ENCODE measurements at regions not wholly inside any gene's neighbourhood (a gene's known extent, or its start where the extent isn't known, plus 50 kb on each side); places are given as distances from the start of the nearest gene placed in this dataset.

DNA sequence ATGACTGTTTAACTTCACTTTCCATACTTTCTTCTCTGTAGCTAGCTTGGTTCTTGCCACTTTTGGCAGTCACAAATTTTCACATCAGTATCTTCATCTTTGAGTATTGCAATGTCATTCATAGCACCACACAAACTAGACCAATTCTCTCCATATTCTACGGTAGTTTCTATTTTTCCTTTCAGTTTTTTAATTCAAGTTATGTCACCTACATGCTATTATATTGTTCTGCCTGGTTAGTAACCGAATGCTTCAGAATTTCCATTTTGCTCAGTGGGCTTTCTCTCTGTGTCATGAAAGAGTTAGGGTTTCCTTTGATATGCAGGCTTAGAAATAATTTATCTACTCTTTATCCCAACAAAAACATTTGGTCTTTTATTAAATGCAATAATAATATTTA is 896.5 kb downstream of the GATA3 start (continued):
- TF ChIP-seq RELA (IDR thresholded peaks at IDR 0.05; ENCODE audit: borderline replicate concordance, partially characterized antibody) (no peak), RUNX3 (IDR thresholded peaks at IDR 0.05; ENCODE audit: low read length) (no peak), FOXM1 (IDR thresholded peaks at IDR 0.05; ENCODE audit: low read depth, low read length) (no peak), NR2F1 (conservative IDR thresholded peaks at IDR 0.05) (no peak), GABPA (IDR thresholded peaks at IDR 0.05; ENCODE audit: low read depth) (no peak), RB1 (IDR thresholded peaks at IDR 0.05; ENCODE audit: borderline replicate concordance) (no peak), SREBF2 (IDR thresholded peaks at IDR 0.05; ENCODE audit: low read length) (no peak), GATAD2B (conservative IDR thresholded peaks at IDR 0.05; ENCODE audit: low read depth) (no peak)
- TF ChIP-seq, protein P1, sequence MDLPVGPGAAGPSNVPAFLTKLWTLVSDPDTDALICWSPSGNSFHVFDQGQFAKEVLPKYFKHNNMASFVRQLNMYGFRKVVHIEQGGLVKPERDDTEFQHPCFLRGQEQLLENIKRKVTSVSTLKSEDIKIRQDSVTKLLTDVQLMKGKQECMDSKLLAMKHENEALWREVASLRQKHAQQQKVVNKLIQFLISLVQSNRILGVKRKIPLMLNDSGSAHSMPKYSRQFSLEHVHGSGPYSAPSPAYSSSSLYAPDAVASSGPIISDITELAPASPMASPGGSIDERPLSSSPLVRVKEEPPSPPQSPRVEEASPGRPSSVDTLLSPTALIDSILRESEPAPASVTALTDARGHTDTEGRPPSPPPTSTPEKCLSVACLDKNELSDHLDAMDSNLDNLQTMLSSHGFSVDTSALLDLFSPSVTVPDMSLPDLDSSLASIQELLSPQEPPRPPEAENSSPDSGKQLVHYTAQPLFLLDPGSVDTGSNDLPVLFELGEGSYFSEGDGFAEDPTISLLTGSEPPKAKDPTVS (IDR thresholded peaks at IDR 0.05; ENCODE audit: low read depth, low read length), result no peak

DNA sequence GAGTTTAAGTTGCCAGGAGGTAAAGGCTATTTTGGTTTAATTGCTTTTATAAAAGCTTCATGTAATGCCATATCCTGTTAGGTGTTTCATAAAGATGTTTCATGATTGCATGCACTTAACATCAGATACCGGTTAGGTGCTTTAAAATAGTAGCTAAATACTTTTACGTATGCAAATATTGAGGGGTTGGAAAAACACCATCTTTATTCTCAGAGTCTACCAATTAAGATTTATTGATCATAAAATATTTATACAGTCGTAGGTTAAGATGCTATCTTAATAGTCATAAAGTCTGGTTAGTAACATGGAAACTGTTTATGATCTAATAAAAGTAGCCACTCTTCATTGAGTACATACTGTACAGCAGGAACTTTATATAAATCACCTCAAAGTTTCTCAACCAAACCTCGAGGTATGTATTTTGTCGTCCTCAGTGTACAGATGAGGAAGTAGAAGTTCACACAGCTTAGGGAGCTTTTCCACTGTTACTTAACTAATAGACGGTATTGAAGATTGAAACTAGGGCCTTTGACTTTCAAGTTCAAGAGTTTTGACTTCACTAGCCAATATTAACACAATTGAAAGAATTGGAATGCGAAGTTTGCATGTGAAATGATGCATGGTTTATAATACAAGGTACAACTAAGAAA is 897.1 kb downstream of the GATA3 start:
- in situ Hi-C loops (cut with MboI) (no loop called here), intact Hi-C loops (cut with micrococcal nuclease; ENCODE audit: unreplicated experiment) (no loop called here)
- H3K27ac ChIP-seq (ENCODE audit: control insufficient read depth, insufficient read depth), result no peak overlapping the region
- DNase-seq (ENCODE audit: low read depth, low spot score), result no peak
- no peaks in the 10 kb centered on the region for H3K4me1 ChIP-seq (ENCODE audit: control insufficient read depth, insufficient read depth, low read length)
- ChIA-PET CTCF (no interaction called here), SMC1A (ENCODE audit: uncharacterized antibody, unreplicated experiment) (no interaction called here), POLR2A (no interaction called here), RAD21 (ENCODE audit: unreplicated experiment) (no interaction called here)
- H3K9me3 ChIP-seq (replicated peaks; ENCODE audit: control insufficient read depth, insufficient read depth, low read length), result no peaks in the 10 kb centered on the region
- no TSS peak for BruUV-seq (replicated peaks)
- no peak for ATAC-seq
- no peak overlapping the region for H3K9ac ChIP-seq (ENCODE audit: control insufficient read depth, insufficient read depth, low read length)
- no peaks in the 10 kb centered on the region for H3K27me3 ChIP-seq (replicated peaks in 1 of 2; ENCODE audit: control insufficient read depth in 2 of 2, insufficient read depth in 2 of 2, low read length in 1 of 2)
- H3K79me2 ChIP-seq (ENCODE audit: control insufficient read depth, insufficient read depth, low read length), result no peaks in the 10 kb centered on the region
- H3K36me3 ChIP-seq (ENCODE audit: control insufficient read depth in 2 of 2, insufficient read depth in 2 of 2, low read length in 1 of 2), result no peaks in the 10 kb centered on the region
- H4K20me1 ChIP-seq (ENCODE audit: control insufficient read depth, insufficient read depth), result no peaks in the 10 kb centered on the region
- FAIRE-seq, result no peak
- no peak overlapping the region for H2AFZ ChIP-seq (ENCODE audit: control insufficient read depth, low read depth, low read length)
- 15% methylated on average over 7 of the region's 7 CpGs for WGBS (ENCODE audit: insufficient coverage, insufficient replicate concordance, low lambda C conversion rate, missing lambda C conversion rate)
- no peak overlapping the region for H3K4me3 ChIP-seq
- no peak overlapping the region for H3K4me2 ChIP-seq (ENCODE audit: control insufficient read depth, insufficient read depth)
- TF ChIP-seq, protein P2, sequence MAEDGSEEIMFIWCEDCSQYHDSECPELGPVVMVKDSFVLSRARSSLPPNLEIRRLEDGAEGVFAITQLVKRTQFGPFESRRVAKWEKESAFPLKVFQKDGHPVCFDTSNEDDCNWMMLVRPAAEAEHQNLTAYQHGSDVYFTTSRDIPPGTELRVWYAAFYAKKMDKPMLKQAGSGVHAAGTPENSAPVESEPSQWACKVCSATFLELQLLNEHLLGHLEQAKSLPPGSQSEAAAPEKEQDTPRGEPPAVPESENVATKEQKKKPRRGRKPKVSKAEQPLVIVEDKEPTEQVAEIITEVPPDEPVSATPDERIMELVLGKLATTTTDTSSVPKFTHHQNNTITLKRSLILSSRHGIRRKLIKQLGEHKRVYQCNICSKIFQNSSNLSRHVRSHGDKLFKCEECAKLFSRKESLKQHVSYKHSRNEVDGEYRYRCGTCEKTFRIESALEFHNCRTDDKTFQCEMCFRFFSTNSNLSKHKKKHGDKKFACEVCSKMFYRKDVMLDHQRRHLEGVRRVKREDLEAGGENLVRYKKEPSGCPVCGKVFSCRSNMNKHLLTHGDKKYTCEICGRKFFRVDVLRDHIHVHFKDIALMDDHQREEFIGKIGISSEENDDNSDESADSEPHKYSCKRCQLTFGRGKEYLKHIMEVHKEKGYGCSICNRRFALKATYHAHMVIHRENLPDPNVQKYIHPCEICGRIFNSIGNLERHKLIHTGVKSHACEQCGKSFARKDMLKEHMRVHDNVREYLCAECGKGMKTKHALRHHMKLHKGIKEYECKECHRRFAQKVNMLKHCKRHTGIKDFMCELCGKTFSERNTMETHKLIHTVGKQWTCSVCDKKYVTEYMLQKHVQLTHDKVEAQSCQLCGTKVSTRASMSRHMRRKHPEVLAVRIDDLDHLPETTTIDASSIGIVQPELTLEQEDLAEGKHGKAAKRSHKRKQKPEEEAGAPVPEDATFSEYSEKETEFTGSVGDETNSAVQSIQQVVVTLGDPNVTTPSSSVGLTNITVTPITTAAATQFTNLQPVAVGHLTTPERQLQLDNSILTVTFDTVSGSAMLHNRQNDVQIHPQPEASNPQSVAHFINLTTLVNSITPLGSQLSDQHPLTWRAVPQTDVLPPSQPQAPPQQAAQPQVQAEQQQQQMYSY (CRISPR knock-in tag; IDR thresholded peaks at IDR 0.05), result no peak
- no peak for TF ChIP-seq E4F1 (IDR thresholded peaks at IDR 0.05; ENCODE audit: borderline replicate concordance, partially characterized antibody)
- TF ChIP-seq NFIC (IDR thresholded peaks at IDR 0.05; ENCODE audit: low read depth, low read length), result no peak
- no peak for TF ChIP-seq RAD51 (IDR thresholded peaks at IDR 0.05)
